Suprapubic skin (tissue), 4 donors: ENCODE measurements at regions not wholly inside any gene's neighbourhood (a gene's known extent, or its start where the extent isn't known, plus 50 kb on each side); places are given as distances from the start of the nearest gene placed in this dataset.

Experiments used
- DNase-seq, 2 donors: peaks; one replicate each; pipeline ENCODE4 v3.0.0-alpha.2; 2019; ENCODE audit warnings: low spot score in 2 of 2
- H3K27ac ChIP-seq: fragments of 200-600 bp; sonication (generic); one replicate; pipeline ENCODE4 v1.5.1; 2019
- H3K27me3 ChIP-seq: fragments of 200-600 bp; sonication (generic); one replicate; pipeline ENCODE4 v1.5.1; 2019
- H3K36me3 ChIP-seq: fragments of 200-600 bp; sonication (generic); one replicate; pipeline ENCODE4 v1.5.1; 2019
- H3K4me1 ChIP-seq: fragments of 200-600 bp; sonication (generic); one replicate; pipeline ENCODE4 v1.5.1; 2019
- H3K4me3 ChIP-seq: fragments of 200-600 bp; sonication (generic); one replicate; pipeline ENCODE4 v1.5.1; 2019; ENCODE audit warnings: mild to moderate bottlenecking
- H3K9me3 ChIP-seq: fragments of 200-600 bp; sonication (generic); one replicate; pipeline ENCODE4 v1.5.1; 2019
- CTCF ChIP-seq, 2 donors: fragments of 200-600 bp in 1 of 2; fragments of 450-650 bp in 1 of 2; sonication (generic) in 1 of 2; IDR thresholded peaks; one replicate each; pipeline ENCODE4 v1.5.1; 2016 to 2019; ENCODE audit warnings: antibody characterized with exemption in 2 of 2, mild to moderate bottlenecking in 1 of 2, moderate library complexity in 1 of 2
- EP300 ChIP-seq: sonication (generic); formaldehyde crosslinking; IDR thresholded peaks from one replicate; pipeline ENCODE4 v1.6.1; 2017; ENCODE audit warnings: antibody characterized with exemption
- POLR2A ChIP-seq, 2 donors: fragments of 450-650 bp; IDR thresholded peaks; one replicate each; pipeline ENCODE4 v1.6.1; 2017; ENCODE audit warnings: antibody characterized with exemption in 2 of 2, mild to moderate bottlenecking in 2 of 2, moderate library complexity in 2 of 2
- POLR2AphosphoS5 ChIP-seq, 3 donors: sonication (generic); formaldehyde crosslinking; IDR thresholded peaks; one replicate each; pipeline ENCODE4 v1.6.1; 2017; ENCODE audit warnings: antibody characterized with exemption in 3 of 3
- WGBS: methylation state at CpG from one replicate; pipeline ENCODE4 v1.1.5; 2018; 5-methylcytosine and 5-hydroxymethylcytosine counted together

GRCh38 chr4:34200535-34200934, 2043.8 kb downstream of the ARAP2 start:
- Histone ChIP-seq H3K27ac (no peak overlapping the region), H3K27me3 (no peaks in the 10 kb centered on the region), H3K9me3 (no peaks in the 10 kb centered on the region), H3K4me3 (no peak overlapping the region), H3K36me3 (no peaks in the 10 kb centered on the region), H3K4me1 (no peaks in the 10 kb centered on the region)
- 94% methylated on average over 2 of the region's 2 CpGs for WGBS
- DNase-seq = no peak
- TF ChIP-seq CTCF (IDR thresholded peaks at IDR 0.05) (no peak), POLR2A (IDR thresholded peaks at IDR 0.05) (no peak), POLR2AphosphoS5 (IDR thresholded peaks at IDR 0.05) (no peak), EP300 (no peak)

- no peak overlapping the region for H3K4me3 ChIP-seq
- H3K27ac ChIP-seq = no peak overlapping the region
- TF ChIP-seq POLR2AphosphoS5 (IDR thresholded peaks at IDR 0.05) (no peak), CTCF (IDR thresholded peaks at IDR 0.05) (no peak), EP300 (no peak), POLR2A (IDR thresholded peaks at IDR 0.05) (no peak)
- DNase-seq = no peak
- no peaks in the 10 kb centered on the region for H3K36me3 ChIP-seq
- no peaks in the 10 kb centered on the region for H3K27me3 ChIP-seq
- H3K9me3 ChIP-seq = no peaks in the 10 kb centered on the region
- no peaks in the 10 kb centered on the region for H3K4me1 ChIP-seq
Measured at GRCh38 chr4:34202154-34202553, 2042.2 kb downstream of the ARAP2 start.

- H3K4me1 ChIP-seq = no peaks in the 10 kb centered on the region
- H3K4me3 ChIP-seq = no peak overlapping the region
- H3K36me3 ChIP-seq = no peaks in the 10 kb centered on the region
- H3K27me3 ChIP-seq = no peaks in the 10 kb centered on the region
- TF ChIP-seq POLR2AphosphoS5 (IDR thresholded peaks at IDR 0.05) (no peak), CTCF (IDR thresholded peaks at IDR 0.05) (no peak), EP300 (no peak), POLR2A (IDR thresholded peaks at IDR 0.05) (no peak)
- peaks cover 3% of the 10 kb centered on the region for H3K9me3 ChIP-seq
- no peak overlapping the region for H3K27ac ChIP-seq
- 71% methylated on average over 1 of the region's 1 CpG for WGBS
- no peak for DNase-seq
Measured at GRCh38 chr4:34220601-34221000, 2023.7 kb downstream of the ARAP2 start.

- TF ChIP-seq CTCF (IDR thresholded peaks at IDR 0.05) (no peak), EP300 (no peak), POLR2A (IDR thresholded peaks at IDR 0.05) (no peak), POLR2AphosphoS5 (IDR thresholded peaks at IDR 0.05) (no peak)
- no peaks in the 10 kb centered on the region for H3K36me3 ChIP-seq
- WGBS = 47% methylated on average over 1 of the region's 1 CpG
Measured at GRCh38 chr4:34221986-34222385, 2022.3 kb downstream of the ARAP2 start.

GRCh38 chr4:34236118-34236517, 2008.2 kb downstream of the ARAP2 start:
- DNase-seq = no peak
- 93% methylated on average over 1 of the region's 1 CpG for WGBS
- no peaks in the 10 kb centered on the region for H3K4me1 ChIP-seq
- H3K4me3 ChIP-seq = no peak overlapping the region
- H3K36me3 ChIP-seq = no peaks in the 10 kb centered on the region
- H3K27me3 ChIP-seq = no peaks in the 10 kb centered on the region
- no peaks in the 10 kb centered on the region for H3K9me3 ChIP-seq
- TF ChIP-seq POLR2A (IDR thresholded peaks at IDR 0.05) (no peak), CTCF (IDR thresholded peaks at IDR 0.05) (no peak), POLR2AphosphoS5 (IDR thresholded peaks at IDR 0.05) (no peak), EP300 (no peak)
- no peak overlapping the region for H3K27ac ChIP-seq

More at GRCh38 chr4:34221986-34222385, 2022.3 kb downstream of the ARAP2 start:
- Histone ChIP-seq H3K27ac (no peak overlapping the region), H3K4me3 (no peak overlapping the region), H3K9me3 (no peaks in the 10 kb centered on the region), H3K27me3 (no peaks in the 10 kb centered on the region), H3K4me1 (no peaks in the 10 kb centered on the region)
- no peak for DNase-seq
